ENCODE measurements at regions not wholly inside any gene's neighbourhood (a gene's known extent, or its start where the extent isn't known, plus 50 kb on each side); places are given as distances from the start of the nearest gene placed in this dataset.

DNA sequence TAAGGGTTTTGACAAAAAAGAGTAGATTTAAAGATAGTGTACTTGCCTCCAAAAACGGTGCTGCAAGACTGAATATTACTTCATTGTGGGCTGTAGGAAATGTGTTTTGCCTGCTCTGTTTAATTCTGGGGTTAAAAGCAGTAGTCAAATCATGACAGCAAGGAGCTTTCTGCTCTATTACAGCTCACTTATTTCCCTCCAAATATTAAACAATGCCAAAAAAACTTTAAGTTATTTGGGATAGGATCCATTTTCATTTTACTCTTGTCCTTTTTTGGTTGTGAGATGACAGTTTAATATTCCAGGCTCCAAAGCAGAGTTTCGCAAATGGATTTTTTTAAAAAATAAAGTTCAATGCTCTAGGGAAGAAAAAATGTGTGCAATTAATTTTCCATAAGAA is 340.4 kb upstream of the RGMB start:
- H3K79me1 ChIP-seq (ENCODE audit: low read depth, low read length): no peaks in the 10 kb centered on the region
- no peak overlapping the region for H4K91ac ChIP-seq (replicated peaks; ENCODE audit: insufficient read length, low read length)
- H3K23me2 ChIP-seq (ENCODE audit: low read depth, low read length): peaks cover 2% of the 10 kb centered on the region; the same call in 1 of the 2 replicates
- H2AFZ ChIP-seq (ENCODE audit: low read length): no peak overlapping the region
- H3K56ac ChIP-seq (replicated peaks; ENCODE audit: insufficient read length, low read depth, low read length): no peak overlapping the region
- no peaks in the 10 kb centered on the region; a peak in 1 of 8 replicates for H3K36me3 ChIP-seq (ENCODE audit: control insufficient read depth in 2 of 4, insufficient read depth in 4 of 4, low read length in 3 of 4)
- H4K8ac ChIP-seq (ENCODE audit: extremely low read depth, insufficient read depth, low read length): no peak overlapping the region
- H3K14ac ChIP-seq (ENCODE audit: insufficient read length): no peak overlapping the region
- H2BK15ac ChIP-seq (ENCODE audit: low read length): no peak overlapping the region
- H3K4me1 ChIP-seq (replicated peaks in 1 of 4; ENCODE audit: control insufficient read depth in 3 of 4, insufficient read depth in 4 of 4, low read length in 3 of 4): peaks cover 5 to 17% (median 8%) of the 10 kb centered on the region in 4 experiments; a peak in 6 of 7 replicates
- no peaks in the 10 kb centered on the region for H4K20me1 ChIP-seq (replicated peaks in 1 of 2; ENCODE audit: control insufficient read depth in 1 of 2, insufficient read depth in 2 of 2, low read length in 2 of 2)
- ChIA-PET POLR2A (ENCODE audit: partially characterized antibody) (no interaction called here), CTCF (ENCODE audit: partially characterized antibody) (interaction anchor here (1.4 to 3.4 kb wide), 4 partner anchors 15 to 337 kb away, joined by 4 to 16 read pairs (median 6); no protein-coding TSS in a partner anchor)
- H2AK5ac ChIP-seq (ENCODE audit: low read depth, low read length): no peak overlapping the region
- no peaks in the 10 kb centered on the region for H3K79me2 ChIP-seq (ENCODE audit: control insufficient read depth in 1 of 2, insufficient read depth in 2 of 2, low read length in 2 of 2)
- peak overlapping the region in 1 of 4 experiments; percentile 36; a peak in 1 of 8 replicates for H3K4me3 ChIP-seq (ENCODE audit: extremely low read depth in 1 of 4, insufficient read depth in 2 of 4, low read depth in 3 of 4, low read length in 4 of 4)
- no peak overlapping the region for H3K9ac ChIP-seq (replicated peaks in 1 of 4; ENCODE audit: extremely low read depth in 1 of 4, low read depth in 3 of 4, low read length in 3 of 4)
- FAIRE-seq (no peak), DNase-seq (ENCODE audit: low read depth in 1 of 2, low spot score in 2 of 2) (no peak)
- peak overlapping the region; percentile 3 for H4K5ac ChIP-seq (ENCODE audit: insufficient read length, low read depth, low read length)
- peak overlapping the region; percentile 16 for H2BK120ac ChIP-seq (replicated peaks; ENCODE audit: low read depth, low read length)
- H3K9me3 ChIP-seq (ENCODE audit: insufficient read depth in 2 of 2, low read depth in 1 of 2, low read length in 1 of 2): peaks cover 10 to 15% of the 10 kb centered on the region in 2 experiments; a peak in 2 of 4 replicates
- H2BK12ac ChIP-seq (ENCODE audit: low read depth, low read length): no peak overlapping the region
- H3K4ac ChIP-seq (replicated peaks; ENCODE audit: insufficient read length, low read depth, low read length): no peak overlapping the region
- no peak overlapping the region for H2BK20ac ChIP-seq (ENCODE audit: low read length)
- no peak overlapping the region for H3K23ac ChIP-seq (ENCODE audit: insufficient read length)
- H3K27ac ChIP-seq (ENCODE audit: low read depth, low read length): no peak overlapping the region
- no peaks in the 10 kb centered on the region for H3K27me3 ChIP-seq (replicated peaks in 1 of 4; ENCODE audit: control insufficient read depth in 3 of 4, extremely low read depth in 1 of 4, insufficient read depth in 3 of 4, low read length in 3 of 4)
- WGBS, 2 experiments (ENCODE audit: extremely low coverage in 1 of 2, insufficient coverage in 1 of 2, insufficient read length in 1 of 2, insufficient replicate concordance in 2 of 2, low coverage in 1 of 2, low lambda C conversion rate in 2 of 2, missing lambda C conversion rate in 1 of 2): 47% methylated on average over 2 of the region's 2 CpGs; no CpG with 5 or more reads in 1 of the 2 experiments
- H3K4me2 ChIP-seq (ENCODE audit: insufficient read depth in 1 of 2, low read depth in 2 of 2, low read length in 2 of 2): peak overlapping the region; percentile 55 to 67; a peak in 3 of 4 replicates
- H3K18ac ChIP-seq (ENCODE audit: extremely low read depth, low read length): no peak overlapping the region; the same call in 1 of the 2 replicates
- no peak overlapping the region; the same call in 1 of the 2 replicates for H2BK5ac ChIP-seq (ENCODE audit: low read depth, low read length)
- TF ChIP-seq RXRA (IDR thresholded peaks at IDR 0.05; ENCODE audit: insufficient read depth, low read depth, low read length) (no peak), CTBP2 (IDR thresholded peaks at IDR 0.05; ENCODE audit: borderline replicate concordance, insufficient read depth, insufficient read length, low read length) (no peak), SUZ12 (IDR thresholded peaks at IDR 0.05; ENCODE audit: low read length) (no peak), JUN (IDR thresholded peaks at IDR 0.05; ENCODE audit: low read depth, low read length) (no peak), HDAC6 (IDR thresholded peaks at IDR 0.05; ENCODE audit: low read depth, low read length) (no peak), SP4 (IDR thresholded peaks at IDR 0.05; ENCODE audit: low read length) (no peak), EGR1 (IDR thresholded peaks at IDR 0.05; ENCODE audit: borderline replicate concordance, low read depth, low read length) (no peak), CBX5 (IDR thresholded peaks at IDR 0.05; ENCODE audit: low read depth, low read length) (no peak), EZH2 (IDR thresholded peaks at IDR 0.05; ENCODE audit: low read depth, low read length, severe bottlenecking) (no peak), SRF (IDR thresholded peaks at IDR 0.05; ENCODE audit: low read depth, low read length) (no peak)
- TF ChIP-seq, protein P1, sequence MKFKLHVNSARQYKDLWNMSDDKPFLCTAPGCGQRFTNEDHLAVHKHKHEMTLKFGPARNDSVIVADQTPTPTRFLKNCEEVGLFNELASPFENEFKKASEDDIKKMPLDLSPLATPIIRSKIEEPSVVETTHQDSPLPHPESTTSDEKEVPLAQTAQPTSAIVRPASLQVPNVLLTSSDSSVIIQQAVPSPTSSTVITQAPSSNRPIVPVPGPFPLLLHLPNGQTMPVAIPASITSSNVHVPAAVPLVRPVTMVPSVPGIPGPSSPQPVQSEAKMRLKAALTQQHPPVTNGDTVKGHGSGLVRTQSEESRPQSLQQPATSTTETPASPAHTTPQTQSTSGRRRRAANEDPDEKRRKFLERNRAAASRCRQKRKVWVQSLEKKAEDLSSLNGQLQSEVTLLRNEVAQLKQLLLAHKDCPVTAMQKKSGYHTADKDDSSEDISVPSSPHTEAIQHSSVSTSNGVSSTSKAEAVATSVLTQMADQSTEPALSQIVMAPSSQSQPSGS (IDR thresholded peaks at IDR 0.05; ENCODE audit: low read length): no peak
- TF ChIP-seq, protein P2, sequence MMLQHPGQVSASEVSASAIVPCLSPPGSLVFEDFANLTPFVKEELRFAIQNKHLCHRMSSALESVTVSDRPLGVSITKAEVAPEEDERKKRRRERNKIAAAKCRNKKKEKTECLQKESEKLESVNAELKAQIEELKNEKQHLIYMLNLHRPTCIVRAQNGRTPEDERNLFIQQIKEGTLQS (IDR thresholded peaks at IDR 0.05; ENCODE audit: insufficient read depth, low read depth, low read length): no peak

Data from H1 (cell line).